K562 (cell line): ENCODE measurements at regions not wholly inside any gene's neighbourhood (a gene's known extent, or its start where the extent isn't known, plus 50 kb on each side); places are given as distances from the start of the nearest gene placed in this dataset.

ENCODE experiments used
- ATAC-seq: fragments of 200-7000 bp; cut with Tn5 transposase; 3 replicates; pipeline ENCODE4 v1.9.1; 2020; ENCODE audit warnings: moderate library complexity
- BruUV-seq: library from RNA; stranded (reverse); fragments of 400-500 nt; replicated peaks from 2 replicates; lab custom pipeline; 2021; lab: Mats Ljungman, UMichigan
- CTCF ChIA-PET: fragments of 300-600 bp; formaldehyde crosslinking; extraction: SDS; loops from one replicate; lab custom pipeline; 2021; ENCODE audit warnings: low intra/inter-chr PET ratio; lab: Yijun Ruan, JAX
- POLR2A ChIA-PET: fragments of 300-600, 350-650 bp; sonication (Branson Sonifier 250); formaldehyde crosslinking; extraction: SDS; loops from one replicate; lab custom pipeline; 2021; ENCODE audit warnings: antibody characterized with exemption, inconsistent platforms; lab: Yijun Ruan, JAX
- DNase-seq, 4 experiments: peaks; one replicate each; pipeline versions ENCODE4 v3.0.0 to v3.0.0-alpha.2; 2011 to 2018; ENCODE audit warnings: low spot score in 3 of 4, mixed read lengths in 3 of 4; ENCODE audit errors: extremely low read depth in 1 of 4
- FAIRE-seq: peaks from 2 replicates; lab custom pipeline; 2011; peaks lifted over from hg19 to GRCh38; lab: Jason Lieb, UNC
- H2AFZ ChIP-seq: 2 replicates; pipeline ENCODE4 v1.6.0; 2011; ENCODE audit warnings: low read depth, low read length, control low read depth, inconsistent platforms
- H3K27ac ChIP-seq: fragments of 200-600 bp; 3 replicates; pipeline ENCODE4 v1.8.0; 2011; ENCODE audit warnings: low read depth, mild to moderate bottlenecking, control low read depth, inconsistent platforms, low read length, moderate library complexity, mixed read lengths; ENCODE audit errors: extremely low read depth
- H3K27me3 ChIP-seq, 2 experiments: fragments of 300-600 bp in 1 of 2; 2 replicates in 1 of 2; 3 replicates in 1 of 2; pipeline versions ENCODE4 v1.6.0 to v1.8.0; 2011; ENCODE audit warnings: inconsistent platforms in 2 of 2, low read length in 2 of 2, mild to moderate bottlenecking in 1 of 2, mixed read lengths in 1 of 2, moderate library complexity in 1 of 2; ENCODE audit not compliant: control insufficient read depth in 2 of 2, insufficient read depth in 2 of 2
- H3K36me3 ChIP-seq: fragments of 300-600 bp; 3 replicates; pipeline ENCODE4 v1.8.0; 2011; ENCODE audit warnings: mild to moderate bottlenecking, low read length, inconsistent platforms; ENCODE audit not compliant: control insufficient read depth, insufficient read depth
- H3K4me1 ChIP-seq, 2 experiments: fragments of 200-600 bp in 1 of 2; replicated peaks in 1 of 2; 2 replicates in 1 of 2; 3 replicates in 1 of 2; pipeline versions ENCODE4 v1.5.1 to v1.8.0; 2011; ENCODE audit warnings: inconsistent platforms in 2 of 2, low read length in 2 of 2, mild to moderate bottlenecking in 1 of 2, mixed read lengths in 1 of 2, moderate library complexity in 1 of 2; ENCODE audit not compliant: control insufficient read depth in 2 of 2, insufficient read depth in 2 of 2
- H3K4me2 ChIP-seq: 2 replicates; pipeline ENCODE4 v1.6.1; 2011; ENCODE audit warnings: low read length, control low read depth, inconsistent platforms, mixed read lengths; ENCODE audit not compliant: insufficient read depth
- H3K4me3 ChIP-seq: fragments of 200-600 bp; sonication (generic), shearing (Covaris generic); 2 replicates; pipeline ENCODE4 v1.5.1; 2016; ENCODE audit warnings: control low read depth, inconsistent platforms
- H3K79me2 ChIP-seq: fragments of 200-600 bp; 3 replicates; pipeline ENCODE4 v1.8.0; 2011; ENCODE audit warnings: low read length, inconsistent platforms; ENCODE audit not compliant: control insufficient read depth, insufficient read depth
- H3K9ac ChIP-seq, 2 experiments: 2 replicates each; pipeline versions ENCODE4 v1.6.0 to v1.6.1; 2011; ENCODE audit warnings: low read depth in 2 of 2, low read length in 2 of 2, control low read depth in 1 of 2, inconsistent platforms in 1 of 2, mild to moderate bottlenecking in 1 of 2, mixed read lengths in 1 of 2; ENCODE audit not compliant: insufficient read depth in 1 of 2
- H3K9me1 ChIP-seq: one replicate; pipeline ENCODE4 v1.6.0; 2011; ENCODE audit warnings: inconsistent platforms, mild to moderate bottlenecking, low read length, moderate library complexity; ENCODE audit not compliant: control insufficient read depth, insufficient read depth
- H3K9me3 ChIP-seq: replicated peaks from 2 replicates; pipeline ENCODE4 v1.5.1; 2011; ENCODE audit warnings: low read depth, low read length, inconsistent platforms; ENCODE audit not compliant: control insufficient read depth, insufficient read depth
- H4K20me1 ChIP-seq: replicated peaks from 2 replicates; pipeline ENCODE4 v1.6.1; 2011; ENCODE audit warnings: low read length, inconsistent platforms, mixed read lengths; ENCODE audit not compliant: control insufficient read depth, insufficient read depth
- ARID3A ChIP-seq: IDR thresholded peaks from 2 replicates; pipeline ENCODE4 v1.6.1; 2012; ENCODE audit warnings: low read depth, low read length, improper control_type of control experiment, borderline replicate concordance
- LEF1 ChIP-seq: fragments of 450-650 bp; IDR thresholded peaks from 2 replicates; pipeline ENCODE4 v1.6.1; 2016; ENCODE audit warnings: mild to moderate bottlenecking
- MTA2 ChIP-seq: fragments of 450-650 bp; IDR thresholded peaks from 2 replicates; pipeline ENCODE4 v1.6.1; 2016; ENCODE audit warnings: low read depth
- MYC ChIP-seq, 2 experiments: fragments of 250-450 bp in 1 of 2; sonication (Bioruptor Pico) in 1 of 2; IDR thresholded peaks; 2 replicates each; pipeline versions ENCODE4 v1.5.1 to v1.6.1; 2012 to 2021; ENCODE audit warnings: low read depth in 2 of 2, borderline replicate concordance in 1 of 2, improper control_type of control experiment in 1 of 2, low read length in 1 of 2, mild to moderate bottlenecking in 1 of 2, moderate library complexity in 1 of 2
- NCOA6 ChIP-seq: fragments of 450-650 bp; IDR thresholded peaks from 2 replicates; pipeline ENCODE4 v1.6.1; 2017; ENCODE audit warnings: mild to moderate bottlenecking
- NFE2L1 ChIP-seq: fragments of 450-650 bp; IDR thresholded peaks from 2 replicates; pipeline ENCODE4 v1.6.1; 2016; ENCODE audit warnings: missing genetic modification characterization, low read depth, mild to moderate bottlenecking, missing compliant biosample characterization, moderate library complexity, borderline replicate concordance
- PHF21A ChIP-seq: fragments of 450-650 bp; IDR thresholded peaks from 2 replicates; pipeline ENCODE4 v1.6.1; 2017; ENCODE audit warnings: low read depth, borderline replicate concordance
- PTBP1 ChIP-seq: fragments of 200-400 bp; formaldehyde crosslinking; IDR thresholded peaks from 2 replicates; pipeline ENCODE4 v1.6.1; 2017; ENCODE audit warnings: low read depth, low read length
- PTTG1 ChIP-seq: fragments of 450-650 bp; IDR thresholded peaks from 2 replicates; pipeline ENCODE4 v1.6.1; 2016; ENCODE audit warnings: low read depth, mild to moderate bottlenecking, missing genetic modification characterization, missing compliant biosample characterization
- RUNX1 ChIP-seq: sonication (generic); IDR thresholded peaks from 2 replicates; pipeline ENCODE4 v1.6.1; 2016; ENCODE audit warnings: antibody characterized with exemption, low read depth
- ZBTB34 ChIP-seq: fragments of 250-450 bp; sonication (Bioruptor Pico); IDR thresholded peaks from 2 replicates; pipeline ENCODE4 v1.8.0; 2021; ENCODE audit warnings: mild to moderate bottlenecking, moderate library complexity
- ZFP30 ChIP-seq: fragments of 250-450 bp; sonication (Bioruptor Pico); IDR thresholded peaks from 2 replicates; pipeline ENCODE4 v1.8.0; 2022; ENCODE audit warnings: moderate library complexity, mild to moderate bottlenecking, inconsistent platforms, borderline replicate concordance
- ZNF408 ChIP-seq: fragments of 250-450 bp; sonication (Bioruptor Pico); IDR thresholded peaks from 2 replicates; pipeline ENCODE4 v1.4.0; 2020; ENCODE audit warnings: low read depth, mild to moderate bottlenecking, moderate library complexity
- ZNF79 ChIP-seq: fragments of 250-450 bp; sonication (Bioruptor Pico); IDR thresholded peaks from 2 replicates; pipeline ENCODE4 v1.4.0; 2020; ENCODE audit warnings: low read depth, mild to moderate bottlenecking, moderate library complexity
- WGBS: fragments of 100-300 bp; shearing (Covaris generic); methylation state at CpG from one replicate; pipeline ENCODE4 v1.1.6; 2016; ENCODE audit warnings: low coverage, mixed read lengths; ENCODE audit not compliant: insufficient coverage; ENCODE audit errors: missing lambda C conversion rate; 5-methylcytosine and 5-hydroxymethylcytosine counted together
- in situ Hi-C: fragments of 300-500 bp; cut with MboI; formaldehyde crosslinking; loops from 4 replicates; pipeline ENCODE4 v1.15.0; 2018; ENCODE audit warnings: inconsistent platforms, mixed read lengths
- intact Hi-C: fragments of 100-400 bp; cut with micrococcal nuclease; formaldehyde crosslinking; loops from 2 replicates; pipeline ENCODE4 v1.14.2; 2022
- TF ChIP-seq, protein P1 (sequence below): sonication (generic); formaldehyde crosslinking; IDR thresholded peaks from 2 replicates; pipeline ENCODE4 v1.9.0; 2022; ENCODE audit warnings: mild to moderate bottlenecking, missing genetic modification reagents

DNA sequence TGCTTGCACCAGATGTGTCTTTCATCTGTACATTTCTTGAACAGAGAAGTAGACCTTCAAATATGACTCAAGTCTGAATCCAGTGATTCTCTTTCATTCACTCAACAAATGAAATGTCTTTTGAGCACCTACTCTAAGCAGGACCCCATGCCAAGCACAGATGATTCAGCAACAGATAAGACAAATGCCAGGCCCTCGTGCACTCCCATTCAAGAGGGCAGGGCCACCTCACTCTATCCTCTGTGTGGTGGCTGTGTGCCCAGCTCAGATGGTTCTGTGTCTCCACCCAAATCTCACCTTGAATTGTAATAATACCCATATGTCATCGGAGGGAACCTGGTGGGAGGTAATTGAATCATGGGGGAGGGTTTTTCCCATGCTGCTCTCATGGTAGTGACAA lies 74.1 kb upstream of the NKD1 start:
- intact Hi-C loops (no loop called here), in situ Hi-C loops (no loop called here)
- Histone ChIP-seq H3K9me1 (no peaks in the 10 kb centered on the region), H3K79me2 (no peaks in the 10 kb centered on the region), H3K4me3 (no peak overlapping the region), H3K27me3 (peaks cover 7 to 29% of the 10 kb centered on the region in 2 experiments; a peak in 3 of 5 replicates), H3K9me3 (no peaks in the 10 kb centered on the region), H3K9ac (no peak overlapping the region), H3K27ac (no peak overlapping the region), H3K4me2 (no peak overlapping the region), H2AFZ (no peak overlapping the region), H3K4me1 (peaks cover 0 to 9% of the 10 kb centered on the region in 2 experiments; a peak in 4 of 5 replicates), H3K36me3 (no peaks in the 10 kb centered on the region), H4K20me1 (no peaks in the 10 kb centered on the region)
- POLR2A ChIA-PET = no interaction called here
- FAIRE-seq (no peak), DNase-seq (no peak), ATAC-seq (no peak)
- 16% methylated on average over 2 of the region's 2 CpGs for WGBS
- no TSS peak for BruUV-seq
- CTCF ChIA-PET = no interaction called here
- TF ChIP-seq PTTG1 (tag) (no peak), ZBTB34 (CRISPR knock-in tag) (no peak), ZNF79 (CRISPR knock-in tag) (no peak), ARID3A (no peak), MTA2 (no peak), PHF21A (no peak), ZNF408 (CRISPR knock-in tag) (no peak), NFE2L1 (tag) (no peak), NCOA6 (no peak), LEF1 (no peak), MYC (IDR thresholded peaks at IDR 0.05; ENCODE audit: low read depth, low read length) (no peak), MYC (CRISPR knock-in tag; IDR thresholded peaks at IDR 0.05; ENCODE audit: borderline replicate concordance, low read depth) (no peak), RUNX1 (no peak), PTBP1 (no peak), ZFP30 (CRISPR knock-in tag) (no peak)
- TF ChIP-seq, protein P1, sequence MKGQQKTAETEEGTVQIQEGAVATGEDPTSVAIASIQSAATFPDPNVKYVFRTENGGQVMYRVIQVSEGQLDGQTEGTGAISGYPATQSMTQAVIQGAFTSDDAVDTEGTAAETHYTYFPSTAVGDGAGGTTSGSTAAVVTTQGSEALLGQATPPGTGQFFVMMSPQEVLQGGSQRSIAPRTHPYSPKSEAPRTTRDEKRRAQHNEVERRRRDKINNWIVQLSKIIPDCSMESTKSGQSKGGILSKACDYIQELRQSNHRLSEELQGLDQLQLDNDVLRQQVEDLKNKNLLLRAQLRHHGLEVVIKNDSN (CRISPR knock-in tag) = no peak
